ENCODE measurements at regions not wholly inside any gene's neighbourhood (a gene's known extent, or its start where the extent isn't known, plus 50 kb on each side); places are given as distances from the start of the nearest gene placed in this dataset.
"Not testable (repeated sequence)": the region's sequence is repeated elsewhere in the genome, so short reads cannot be mapped to it uniquely, and the experiment has no call there.

DNA sequence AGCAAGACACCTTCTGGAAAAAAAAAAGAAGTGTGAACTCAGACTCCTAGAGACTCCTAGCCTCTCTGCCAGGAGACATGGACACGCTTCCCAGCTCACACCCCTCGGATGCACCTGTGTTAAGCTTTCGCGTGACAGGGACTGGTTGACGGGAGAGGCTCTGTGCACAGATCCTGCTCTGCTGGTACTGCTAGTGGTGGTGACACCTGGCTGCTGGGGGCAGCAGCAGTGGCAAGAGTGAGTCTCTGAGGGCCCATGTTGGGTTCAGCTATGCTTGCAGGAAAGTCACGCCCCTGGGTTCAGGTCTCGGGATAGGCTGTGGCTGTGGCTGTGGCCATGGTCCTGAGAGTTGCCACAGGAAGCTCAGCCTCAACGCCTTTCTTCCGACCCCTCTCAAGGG lies 81.1 kb downstream of the XRCC2 start:
- no peak for DNase-seq

GRCh38 chr7:152591976-152592375 lies 84.0 kb downstream of the XRCC2 start:
- DNase-seq: no peak

GRCh38 chr7:152590481-152590880 lies 85.5 kb downstream of the XRCC2 start:
- no peak for DNase-seq

- not testable (repeated sequence) for DNase-seq
These were observed 86.1 kb downstream of the XRCC2 start for GRCh38 chr7:152589821-152590220.

DNA sequence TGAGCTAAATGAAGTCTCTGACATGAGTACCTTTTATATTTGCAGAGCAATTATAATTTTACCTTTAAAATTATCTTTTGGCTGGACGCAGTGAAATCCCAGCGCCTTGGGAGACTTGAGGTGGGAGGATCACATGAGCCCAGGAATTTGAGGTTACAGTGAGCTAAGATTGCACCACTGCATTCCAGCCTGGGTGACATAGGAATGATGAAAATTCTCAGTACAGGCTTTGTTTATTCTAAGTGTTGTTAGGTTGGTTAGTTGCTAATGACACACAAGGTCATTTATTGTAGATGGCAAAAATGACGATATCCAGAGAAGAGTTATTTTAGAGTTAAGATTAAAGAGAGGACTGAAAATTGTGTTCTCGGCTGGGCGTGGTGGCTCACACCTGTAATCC lies 87.6 kb downstream of the XRCC2 start:
- DNase-seq: no peak

GRCh38 chr7:152587366-152587765 lies 88.6 kb downstream of the XRCC2 start:
- DNase-seq: no peak

GRCh38 chr7:152583006-152583405 lies 92.9 kb downstream of the XRCC2 start:
- DNase-seq: no peak

DNA sequence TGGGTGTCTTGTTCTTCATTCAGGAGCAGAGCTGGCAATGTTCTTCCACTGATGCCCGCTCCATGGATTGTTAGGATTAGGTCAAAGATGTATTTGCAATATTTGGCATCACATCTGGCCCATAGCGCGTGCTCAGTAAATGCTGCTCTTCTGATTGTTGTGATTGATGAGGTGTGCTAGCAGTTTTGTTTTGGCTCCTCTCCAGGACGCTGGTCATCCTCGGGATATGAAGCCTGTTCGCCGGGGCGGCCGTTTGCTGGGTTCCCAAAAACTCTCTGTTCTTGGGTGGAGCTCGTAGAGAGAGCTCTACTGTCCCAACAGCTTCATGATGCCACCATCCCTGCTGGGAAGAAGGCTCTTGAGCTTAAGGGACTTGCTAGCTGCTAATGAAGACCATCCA lies 96.9 kb downstream of the XRCC2 start:
- DNase-seq: no peak

DNA sequence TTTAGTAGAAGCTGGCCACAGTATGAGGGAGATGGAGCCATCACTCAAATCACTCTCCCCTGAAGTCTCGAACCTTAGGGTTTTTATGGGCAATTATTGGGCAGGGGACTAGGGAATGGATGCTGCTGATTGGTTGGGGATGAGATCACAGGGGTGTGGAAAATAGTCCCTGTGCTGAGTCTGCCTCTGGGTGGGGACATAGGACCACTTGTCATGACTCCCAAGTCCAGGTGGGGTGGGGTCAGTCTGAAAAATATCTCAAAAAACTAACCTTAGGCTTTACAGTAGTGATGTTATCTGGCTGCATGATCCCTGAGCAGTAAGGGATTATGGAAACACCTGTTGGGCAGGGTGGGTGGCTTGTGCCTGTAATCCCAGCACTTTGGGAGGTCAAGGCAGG lies 98.6 kb downstream of the XRCC2 start:
- DNase-seq: no peak

- no peak for DNase-seq
These were observed 100.9 kb downstream of the XRCC2 start for GRCh38 chr7:152574892-152575548.

DNA sequence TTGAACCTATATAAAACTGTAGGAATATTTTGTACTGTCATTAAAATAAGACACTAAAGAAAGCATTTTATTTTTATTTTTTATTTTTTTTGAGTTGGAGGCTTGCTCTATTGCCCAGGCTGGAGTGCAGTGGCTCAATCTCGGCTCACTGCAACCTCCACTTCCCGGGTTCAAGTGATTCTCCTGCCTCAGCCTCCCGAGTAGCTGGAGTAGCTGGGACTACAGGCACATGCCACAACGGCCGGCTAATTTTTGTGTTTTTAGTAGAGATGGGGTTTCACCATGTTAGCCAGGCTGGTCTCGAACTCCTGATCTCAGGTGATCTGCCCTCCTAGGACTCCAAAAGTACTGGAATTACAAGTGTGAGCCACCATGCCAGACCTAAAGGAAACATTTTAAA lies 102.8 kb downstream of the XRCC2 start:
- DNase-seq: not testable (repeated sequence)

GRCh38 chr7:152572101-152572500 lies 103.8 kb downstream of the XRCC2 start:
- DNase-seq: no peak

DNA sequence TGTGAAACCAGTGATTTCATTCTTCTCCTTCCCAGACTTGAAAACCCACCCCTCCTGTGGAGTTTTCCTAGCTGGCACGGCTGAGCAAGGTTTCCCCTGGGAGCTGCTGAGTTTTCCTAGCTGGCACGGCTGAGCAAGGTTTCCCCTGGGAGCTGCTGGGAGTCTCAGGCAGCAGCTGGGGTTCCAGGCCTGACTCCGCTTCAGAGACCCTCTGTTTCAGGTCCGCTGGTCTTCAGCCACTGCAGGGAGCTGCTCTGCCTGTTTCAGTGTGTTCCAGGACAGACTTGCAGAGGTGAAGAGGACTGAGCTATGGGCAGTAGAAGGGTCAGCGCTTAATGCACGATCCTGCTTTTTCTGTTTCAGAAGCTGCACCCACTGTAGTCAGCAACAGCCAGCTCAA lies 104.9 kb downstream of the XRCC2 start:
- DNase-seq: no peak

DNA sequence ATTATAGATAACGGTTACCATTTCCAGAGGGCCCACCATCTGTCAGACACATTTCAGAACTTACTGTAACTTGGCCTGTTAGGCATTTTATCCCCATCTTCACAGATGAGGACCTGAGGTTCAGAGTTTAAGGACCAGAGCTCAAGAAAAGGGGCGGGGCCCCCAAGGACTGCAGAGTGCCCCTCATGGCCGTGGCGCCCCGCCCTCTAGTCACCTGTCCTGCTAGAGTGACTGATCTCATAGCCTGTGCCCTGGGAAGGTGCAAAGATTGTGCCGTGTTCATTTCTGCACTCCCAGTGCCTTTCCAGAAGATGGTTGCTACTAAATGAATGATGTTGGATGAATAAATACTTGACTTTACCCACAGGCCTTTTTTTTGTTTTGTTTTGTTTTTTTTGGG lies 107.0 kb downstream of the XRCC2 start:
- no peak for DNase-seq

- DNase-seq: no peak
These were observed 110.2 kb downstream of the XRCC2 start for GRCh38 chr7:152565731-152566130.

- DNase-seq: no peak
These were observed 111.2 kb downstream of the XRCC2 start for GRCh38 chr7:152564656-152565250.

GRCh38 chr7:152556013-152556755 lies 119.8 kb downstream of the XRCC2 start:
- no peak for DNase-seq

DNA sequence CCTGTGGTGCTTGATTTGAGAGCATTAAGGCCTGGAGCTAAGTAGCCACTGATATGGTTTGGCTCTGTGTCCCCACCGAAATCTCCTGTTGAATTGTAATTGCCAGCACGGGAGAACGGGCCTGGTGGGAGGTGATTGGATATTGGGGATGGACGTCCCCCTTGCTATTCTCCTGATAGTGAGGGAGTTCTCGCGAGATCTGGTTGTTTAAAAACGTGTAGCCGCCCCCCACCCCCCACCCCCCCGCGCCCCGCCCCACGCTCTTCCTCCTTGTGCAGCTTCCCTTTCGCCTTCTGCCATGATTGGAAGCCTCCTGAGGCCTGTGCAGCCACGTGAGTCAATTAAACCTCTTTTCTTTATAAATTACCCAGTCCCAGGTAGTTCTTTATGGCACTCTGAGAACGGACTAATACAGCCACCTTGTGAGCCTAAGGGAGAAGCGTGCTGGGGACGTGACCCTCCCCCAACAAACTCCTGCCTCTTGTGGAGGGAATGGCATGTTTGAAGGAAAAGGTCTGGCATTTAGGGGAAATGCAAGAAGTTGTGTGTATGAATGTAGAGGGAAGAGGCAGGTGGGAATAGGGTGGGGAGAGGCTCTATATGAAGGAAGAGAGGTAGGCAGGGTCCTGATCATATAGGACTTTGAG lies 118.0 kb upstream of the KMT2C start:
- DNase-seq: no peak

DNA sequence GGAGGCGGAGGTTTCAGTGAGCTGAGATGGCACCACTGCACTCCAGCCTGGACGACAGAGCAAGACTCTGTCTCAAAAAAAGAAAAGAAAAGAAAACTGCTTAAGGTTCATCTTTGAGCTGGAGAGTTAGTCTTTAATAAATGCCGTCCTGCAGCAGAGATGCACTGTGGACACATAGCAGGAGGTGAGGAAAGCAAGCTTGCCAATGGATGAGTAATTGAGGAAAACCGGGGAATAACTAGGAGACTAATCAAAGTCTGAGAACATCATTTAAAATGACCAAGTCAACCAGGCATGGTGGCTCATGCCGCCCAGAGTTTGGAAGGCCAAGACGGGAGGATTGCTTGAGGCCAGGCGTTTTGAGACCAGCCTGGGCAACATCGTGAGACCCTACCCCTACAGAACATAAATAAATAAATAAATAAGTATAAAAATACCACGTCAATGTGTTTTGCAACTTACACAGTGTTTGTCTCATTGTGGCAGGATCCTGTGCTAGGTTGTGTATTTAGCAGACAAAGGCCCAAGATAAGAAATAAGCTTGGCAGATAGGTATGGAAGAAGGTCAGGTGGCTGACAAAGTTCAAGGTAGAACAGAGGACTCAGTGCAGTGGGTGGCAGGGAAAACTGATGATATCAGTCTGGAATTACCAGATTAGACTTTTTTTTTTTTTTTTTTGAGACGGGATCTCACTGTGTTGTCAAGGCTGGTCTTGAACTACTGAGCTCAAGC lies 115.7 kb upstream of the KMT2C start:
- DNase-seq: no peak

DNA sequence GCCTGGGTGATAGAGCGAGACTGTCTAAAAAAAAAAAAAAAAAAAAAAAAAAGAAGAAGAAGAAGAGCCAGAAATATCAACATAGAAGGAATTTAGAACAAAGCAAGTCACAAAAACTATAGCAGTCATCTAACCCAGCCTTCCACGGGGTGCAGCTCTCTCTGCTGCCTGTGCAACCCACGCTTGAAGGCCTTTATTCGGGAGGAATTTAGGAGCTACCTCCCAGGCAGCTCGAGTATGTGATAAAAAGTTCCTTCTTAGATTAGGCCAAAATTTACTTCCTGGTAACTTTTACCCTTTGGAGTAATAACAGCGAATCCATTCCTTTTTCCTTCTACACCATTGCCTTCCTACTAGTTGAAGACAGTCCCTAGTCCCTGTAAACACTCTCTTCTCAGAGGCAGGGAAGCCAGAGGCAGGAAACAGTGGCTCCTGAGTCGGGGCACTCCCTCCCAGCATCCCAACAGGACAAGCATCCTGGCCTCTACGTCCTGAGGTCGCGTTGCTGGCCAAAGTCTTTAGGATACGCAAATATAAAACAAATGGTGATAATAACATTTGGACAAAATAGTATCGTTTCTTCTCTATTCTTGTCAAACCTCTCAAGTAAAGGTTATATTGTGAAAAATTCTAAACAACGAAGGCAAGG lies 109.3 kb upstream of the KMT2C start:
- DNase-seq: no peak

DNA sequence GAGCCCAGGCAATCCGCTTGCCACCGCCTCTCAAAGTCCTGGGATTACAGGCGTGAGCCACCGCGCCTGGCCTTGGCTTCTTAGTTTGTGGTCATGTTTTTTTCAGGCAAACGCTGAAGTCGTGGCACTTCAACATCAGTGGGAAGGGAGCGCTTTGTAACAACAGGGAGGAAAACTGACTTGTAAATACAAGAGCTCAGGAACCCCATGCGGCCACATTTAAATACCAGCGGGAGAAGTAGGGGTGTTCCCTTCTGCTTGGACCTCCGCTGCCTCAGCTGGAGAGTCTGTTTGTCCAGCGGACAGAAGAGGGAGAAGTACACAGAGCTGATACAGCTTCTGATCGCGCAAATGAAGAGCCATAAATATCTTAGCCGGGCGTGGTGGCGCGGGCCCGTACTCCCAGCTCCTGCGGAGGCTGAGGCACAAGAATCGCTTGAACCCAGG lies 108.7 kb upstream of the KMT2C start:
- no peak for DNase-seq

- DNase-seq: no peak
These were observed 108.0 kb upstream of the KMT2C start for GRCh38 chr7:152543799-152544198.

GRCh38 chr7:152541892-152542291 lies 106.1 kb upstream of the KMT2C start:
- DNase-seq: no peak

Data from suppressor macrophage treated with lipopolysaccharide for 4 hours (primary cell).